ENCODE measurements at regions not wholly inside any gene's neighbourhood (a gene's known extent, or its start where the extent isn't known, plus 50 kb on each side); places are given as distances from the start of the nearest gene placed in this dataset.
"Not testable (repeated sequence)": the region's sequence is repeated elsewhere in the genome, so short reads cannot be mapped to it uniquely, and the experiment has no call there.

DNA sequence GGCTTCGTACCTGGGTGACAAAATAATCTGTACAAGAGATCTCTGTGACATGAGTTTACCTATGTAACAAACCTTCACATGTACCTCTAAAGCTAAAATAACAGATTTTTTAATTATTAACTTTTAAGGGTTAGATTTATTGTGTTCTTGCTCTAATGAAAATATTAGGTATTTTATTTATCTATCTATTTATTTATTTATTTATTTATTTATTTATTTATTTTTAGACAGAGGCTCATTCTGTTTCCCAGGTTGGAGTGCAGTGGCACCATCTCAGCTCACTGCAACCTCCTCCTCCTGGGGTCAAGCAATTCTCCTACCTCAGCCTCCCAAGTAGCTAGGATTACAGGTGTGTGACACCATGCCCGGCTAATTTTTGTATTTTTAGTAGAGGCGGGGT, 348.4 kb downstream of the TAF11L14 start:
- TF ChIP-seq, protein P1, sequence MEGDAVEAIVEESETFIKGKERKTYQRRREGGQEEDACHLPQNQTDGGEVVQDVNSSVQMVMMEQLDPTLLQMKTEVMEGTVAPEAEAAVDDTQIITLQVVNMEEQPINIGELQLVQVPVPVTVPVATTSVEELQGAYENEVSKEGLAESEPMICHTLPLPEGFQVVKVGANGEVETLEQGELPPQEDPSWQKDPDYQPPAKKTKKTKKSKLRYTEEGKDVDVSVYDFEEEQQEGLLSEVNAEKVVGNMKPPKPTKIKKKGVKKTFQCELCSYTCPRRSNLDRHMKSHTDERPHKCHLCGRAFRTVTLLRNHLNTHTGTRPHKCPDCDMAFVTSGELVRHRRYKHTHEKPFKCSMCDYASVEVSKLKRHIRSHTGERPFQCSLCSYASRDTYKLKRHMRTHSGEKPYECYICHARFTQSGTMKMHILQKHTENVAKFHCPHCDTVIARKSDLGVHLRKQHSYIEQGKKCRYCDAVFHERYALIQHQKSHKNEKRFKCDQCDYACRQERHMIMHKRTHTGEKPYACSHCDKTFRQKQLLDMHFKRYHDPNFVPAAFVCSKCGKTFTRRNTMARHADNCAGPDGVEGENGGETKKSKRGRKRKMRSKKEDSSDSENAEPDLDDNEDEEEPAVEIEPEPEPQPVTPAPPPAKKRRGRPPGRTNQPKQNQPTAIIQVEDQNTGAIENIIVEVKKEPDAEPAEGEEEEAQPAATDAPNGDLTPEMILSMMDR (IDR thresholded peaks at IDR 0.05), result not testable (repeated sequence)
- not testable (repeated sequence) for TF ChIP-seq POLR2A (IDR thresholded peaks at IDR 0.05)

All from uterus (tissue), 2 donors.